Nephron (organoid): ENCODE measurements at regions not wholly inside any gene's neighbourhood (a gene's known extent, or its start where the extent isn't known, plus 50 kb on each side); places are given as distances from the start of the nearest gene placed in this dataset.

Experiments
- H3K27ac Mint-ChIP-seq, 3 experiments: 2 replicates each; pipeline ENCODE4 v1.8.0; 2020; ENCODE audit warnings: mixed read lengths in 3 of 3, mild to moderate bottlenecking in 2 of 3, moderate library complexity in 1 of 3
- H3K27me3 Mint-ChIP-seq: 2 replicates; pipeline ENCODE4 v1.8.0; 2021; ENCODE audit warnings: low read depth, mild to moderate bottlenecking, moderate library complexity, mixed read lengths
- H3K36me3 Mint-ChIP-seq: 2 replicates; pipeline ENCODE4 v1.8.0; 2020; ENCODE audit warnings: low read depth, mixed read lengths
- H3K4me1 Mint-ChIP-seq: 2 replicates; pipeline ENCODE4 v1.8.0; 2020; ENCODE audit warnings: mixed read lengths
- H3K4me3 Mint-ChIP-seq, 3 experiments: 2 replicates each; pipeline ENCODE4 v1.8.0; 2020; ENCODE audit warnings: mild to moderate bottlenecking in 3 of 3, mixed read lengths in 3 of 3, moderate library complexity in 2 of 3
- H3K9me3 Mint-ChIP-seq: 2 replicates; pipeline ENCODE4 v1.8.0; 2020; ENCODE audit warnings: mixed read lengths
- CTCF ChIP-seq, 3 experiments: fragments of 200-600 bp; sonication (generic); IDR thresholded peaks; one replicate each; pipeline ENCODE4 v1.5.0; 2021; ENCODE audit warnings: antibody characterized with exemption in 3 of 3; ENCODE audit not compliant: unreplicated experiment in 3 of 3

- Mint-ChIP-seq H3K36me3 (no peaks in the 10 kb centered on the region), H3K27ac (peak overlapping the region in 1 of 3 experiments; percentile 32), H3K27me3 (peaks cover 26% of the 10 kb centered on the region), H3K4me3 (no peak overlapping the region), H3K4me1 (peaks cover 35% of the 10 kb centered on the region), H3K9me3 (no peaks in the 10 kb centered on the region)
- TF ChIP-seq CTCF (IDR thresholded peaks at IDR 0.05; ENCODE audit: unreplicated experiment in 3 of 3) = no peak
Observed at GRCh38 chr9:89710697-89711096, 105.9 kb downstream of the GADD45G start.

GRCh38 chr9:89711866-89712265, 107.1 kb downstream of the GADD45G start:
- Mint-ChIP-seq H3K4me1 (peaks cover 23% of the 10 kb centered on the region), H3K27me3 (peaks cover 31% of the 10 kb centered on the region), H3K9me3 (peaks cover under 1% of the 10 kb centered on the region), H3K4me3 (no peak overlapping the region), H3K36me3 (no peaks in the 10 kb centered on the region), H3K27ac (no peak overlapping the region)
- TF ChIP-seq CTCF (IDR thresholded peaks at IDR 0.05; ENCODE audit: unreplicated experiment in 3 of 3) = no peak

GRCh38 chr9:89712283-89712682, 107.5 kb downstream of the GADD45G start:
- H3K27me3 Mint-ChIP-seq = peaks cover 32% of the 10 kb centered on the region
- H3K27ac Mint-ChIP-seq = no peak overlapping the region
- no peak overlapping the region for H3K4me3 Mint-ChIP-seq
- H3K4me1 Mint-ChIP-seq = peaks cover 19% of the 10 kb centered on the region
- H3K9me3 Mint-ChIP-seq = peaks cover 5% of the 10 kb centered on the region
- no peaks in the 10 kb centered on the region for H3K36me3 Mint-ChIP-seq
- no peak for TF ChIP-seq CTCF (IDR thresholded peaks at IDR 0.05; ENCODE audit: unreplicated experiment in 3 of 3)

GRCh38 chr9:89714321-89714720, 109.5 kb downstream of the GADD45G start:
- H3K36me3 Mint-ChIP-seq = no peaks in the 10 kb centered on the region
- peaks cover 5% of the 10 kb centered on the region for H3K9me3 Mint-ChIP-seq
- H3K4me1 Mint-ChIP-seq = peaks cover 17% of the 10 kb centered on the region
- H3K27me3 Mint-ChIP-seq = peaks cover 27% of the 10 kb centered on the region
- no peak overlapping the region for H3K4me3 Mint-ChIP-seq
- no peak overlapping the region for H3K27ac Mint-ChIP-seq
- TF ChIP-seq CTCF (IDR thresholded peaks at IDR 0.05; ENCODE audit: unreplicated experiment in 3 of 3) = no peak

GRCh38 chr9:89715318-89715858, 110.6 kb downstream of the GADD45G start:
- Mint-ChIP-seq H3K9me3 (peaks cover 5% of the 10 kb centered on the region), H3K4me1 (peaks cover 19% of the 10 kb centered on the region), H3K27me3 (peaks cover 19% of the 10 kb centered on the region), H3K36me3 (no peaks in the 10 kb centered on the region), H3K4me3 (no peak overlapping the region), H3K27ac (no peak overlapping the region)
- TF ChIP-seq CTCF (IDR thresholded peaks at IDR 0.05; ENCODE audit: unreplicated experiment in 3 of 3) = no peak

- peaks cover 17% of the 10 kb centered on the region for H3K27me3 Mint-ChIP-seq
- no peak overlapping the region for H3K27ac Mint-ChIP-seq
- H3K36me3 Mint-ChIP-seq = no peaks in the 10 kb centered on the region
- H3K4me1 Mint-ChIP-seq = peaks cover 19% of the 10 kb centered on the region
- H3K9me3 Mint-ChIP-seq = peaks cover 5% of the 10 kb centered on the region
- H3K4me3 Mint-ChIP-seq = no peak overlapping the region
- TF ChIP-seq CTCF (IDR thresholded peaks at IDR 0.05; ENCODE audit: unreplicated experiment in 3 of 3) = no peak
Observed at GRCh38 chr9:89715881-89716280, 111.1 kb downstream of the GADD45G start.
